ENCODE measurements at regions not wholly inside any gene's neighbourhood (a gene's known extent, or its start where the extent isn't known, plus 50 kb on each side); places are given as distances from the start of the nearest gene placed in this dataset.

GRCh38 chr15:100809151-100809550 is 70.5 kb upstream of the ALDH1A3 start:
- H3K27me3 ChIP-seq (ENCODE audit: control insufficient read depth, insufficient read depth, low read length) = no peaks in the 10 kb centered on the region
- H3K4me1 ChIP-seq (ENCODE audit: control insufficient read depth, insufficient read depth, low read length) = no peaks in the 10 kb centered on the region
- H3K36me3 ChIP-seq (ENCODE audit: control insufficient read depth, insufficient read depth, low read length) = no peaks in the 10 kb centered on the region
- no peak overlapping the region for H3K4me3 ChIP-seq (ENCODE audit: low read length)
- no peaks in the 10 kb centered on the region for H3K9me3 ChIP-seq (ENCODE audit: control insufficient read depth, low read length)
- no peak overlapping the region for H3K9ac ChIP-seq (ENCODE audit: low read length)

- H3K36me3 ChIP-seq (ENCODE audit: control insufficient read depth, insufficient read depth, low read length) = no peaks in the 10 kb centered on the region
- no peak overlapping the region for H3K4me3 ChIP-seq (ENCODE audit: low read length)
- no peaks in the 10 kb centered on the region for H3K9me3 ChIP-seq (ENCODE audit: control insufficient read depth, low read length)
- H3K4me1 ChIP-seq (ENCODE audit: control insufficient read depth, insufficient read depth, low read length) = no peaks in the 10 kb centered on the region
- H3K27me3 ChIP-seq (ENCODE audit: control insufficient read depth, insufficient read depth, low read length) = no peaks in the 10 kb centered on the region
- no peak overlapping the region for H3K9ac ChIP-seq (ENCODE audit: low read length)
Measured at GRCh38 chr15:100809587-100809986, 70.0 kb upstream of the ALDH1A3 start.

GRCh38 chr15:100810229-100810628 is 69.4 kb upstream of the ALDH1A3 start:
- H3K9me3 ChIP-seq (ENCODE audit: control insufficient read depth, low read length) = no peaks in the 10 kb centered on the region

GRCh38 chr15:100810831-100811230 is 68.8 kb upstream of the ALDH1A3 start:
- Histone ChIP-seq H3K36me3 (ENCODE audit: control insufficient read depth, insufficient read depth, low read length) (no peaks in the 10 kb centered on the region), H3K27me3 (ENCODE audit: control insufficient read depth, insufficient read depth, low read length) (no peaks in the 10 kb centered on the region)

More at GRCh38 chr15:100810229-100810628, 69.4 kb upstream of the ALDH1A3 start:
- Histone ChIP-seq H3K9ac (ENCODE audit: low read length) (no peak overlapping the region), H3K36me3 (ENCODE audit: control insufficient read depth, insufficient read depth, low read length) (no peaks in the 10 kb centered on the region), H3K4me3 (ENCODE audit: low read length) (no peak overlapping the region), H3K27me3 (ENCODE audit: control insufficient read depth, insufficient read depth, low read length) (no peaks in the 10 kb centered on the region), H3K4me1 (ENCODE audit: control insufficient read depth, insufficient read depth, low read length) (no peaks in the 10 kb centered on the region)

GRCh38 chr15:100812802-100813201 is 66.8 kb upstream of the ALDH1A3 start:
- no peaks in the 10 kb centered on the region for H3K4me1 ChIP-seq (ENCODE audit: control insufficient read depth, insufficient read depth, low read length)
- no peaks in the 10 kb centered on the region for H3K36me3 ChIP-seq (ENCODE audit: control insufficient read depth, insufficient read depth, low read length)
- no peak overlapping the region for H3K4me3 ChIP-seq (ENCODE audit: low read length)
- no peak overlapping the region for H3K9ac ChIP-seq (ENCODE audit: low read length)
- no peaks in the 10 kb centered on the region for H3K27me3 ChIP-seq (ENCODE audit: control insufficient read depth, insufficient read depth, low read length)
- no peaks in the 10 kb centered on the region for H3K9me3 ChIP-seq (ENCODE audit: control insufficient read depth, low read length)

More at GRCh38 chr15:100810831-100811230, 68.8 kb upstream of the ALDH1A3 start:
- Histone ChIP-seq H3K4me1 (ENCODE audit: control insufficient read depth, insufficient read depth, low read length) (no peaks in the 10 kb centered on the region), H3K9me3 (ENCODE audit: control insufficient read depth, low read length) (no peaks in the 10 kb centered on the region), H3K9ac (ENCODE audit: low read length) (no peak overlapping the region), H3K4me3 (ENCODE audit: low read length) (no peak overlapping the region)

- Histone ChIP-seq H3K36me3 (ENCODE audit: control insufficient read depth, insufficient read depth, low read length) (no peaks in the 10 kb centered on the region), H3K4me1 (ENCODE audit: control insufficient read depth, insufficient read depth, low read length) (no peaks in the 10 kb centered on the region), H3K4me3 (ENCODE audit: low read length) (no peak overlapping the region), H3K27me3 (ENCODE audit: control insufficient read depth, insufficient read depth, low read length) (no peaks in the 10 kb centered on the region), H3K9me3 (ENCODE audit: control insufficient read depth, low read length) (no peaks in the 10 kb centered on the region), H3K9ac (ENCODE audit: low read length) (no peak overlapping the region)
Measured at GRCh38 chr15:100818927-100819326, 60.7 kb upstream of the ALDH1A3 start.

- no peak overlapping the region for H3K9ac ChIP-seq (ENCODE audit: low read length)
Measured at GRCh38 chr15:100820528-100820927, 59.1 kb upstream of the ALDH1A3 start.

GRCh38 chr15:100821327-100821726 is 58.3 kb upstream of the ALDH1A3 start:
- Histone ChIP-seq H3K36me3 (ENCODE audit: control insufficient read depth, insufficient read depth, low read length) (no peaks in the 10 kb centered on the region), H3K4me3 (ENCODE audit: low read length) (no peak overlapping the region), H3K9me3 (ENCODE audit: control insufficient read depth, low read length) (no peaks in the 10 kb centered on the region), H3K4me1 (ENCODE audit: control insufficient read depth, insufficient read depth, low read length) (no peaks in the 10 kb centered on the region), H3K9ac (ENCODE audit: low read length) (no peak overlapping the region), H3K27me3 (ENCODE audit: control insufficient read depth, insufficient read depth, low read length) (no peaks in the 10 kb centered on the region)

More at GRCh38 chr15:100820528-100820927, 59.1 kb upstream of the ALDH1A3 start:
- Histone ChIP-seq H3K9me3 (ENCODE audit: control insufficient read depth, low read length) (no peaks in the 10 kb centered on the region), H3K27me3 (ENCODE audit: control insufficient read depth, insufficient read depth, low read length) (no peaks in the 10 kb centered on the region), H3K36me3 (ENCODE audit: control insufficient read depth, insufficient read depth, low read length) (no peaks in the 10 kb centered on the region), H3K4me1 (ENCODE audit: control insufficient read depth, insufficient read depth, low read length) (no peaks in the 10 kb centered on the region), H3K4me3 (ENCODE audit: low read length) (no peak overlapping the region)

- H3K9ac ChIP-seq (ENCODE audit: low read length) = no peak overlapping the region
- no peak overlapping the region for H3K4me3 ChIP-seq (ENCODE audit: low read length)
- H3K9me3 ChIP-seq (ENCODE audit: control insufficient read depth, low read length) = no peaks in the 10 kb centered on the region
- H3K36me3 ChIP-seq (ENCODE audit: control insufficient read depth, insufficient read depth, low read length) = no peaks in the 10 kb centered on the region
- H3K27me3 ChIP-seq (ENCODE audit: control insufficient read depth, insufficient read depth, low read length) = no peaks in the 10 kb centered on the region
- no peaks in the 10 kb centered on the region for H3K4me1 ChIP-seq (ENCODE audit: control insufficient read depth, insufficient read depth, low read length)
Measured at GRCh38 chr15:100824211-100824610, 55.4 kb upstream of the ALDH1A3 start.

- no peaks in the 10 kb centered on the region for H3K36me3 ChIP-seq (ENCODE audit: control insufficient read depth, insufficient read depth, low read length)
- no peaks in the 10 kb centered on the region for H3K9me3 ChIP-seq (ENCODE audit: control insufficient read depth, low read length)
Measured at GRCh38 chr15:100829457-100829856, 50.2 kb upstream of the ALDH1A3 start.

More at GRCh38 chr15:100829457-100829856, 50.2 kb upstream of the ALDH1A3 start:
- Histone ChIP-seq H3K9ac (ENCODE audit: low read length) (no peak overlapping the region), H3K27me3 (ENCODE audit: control insufficient read depth, insufficient read depth, low read length) (no peaks in the 10 kb centered on the region), H3K4me1 (ENCODE audit: control insufficient read depth, insufficient read depth, low read length) (no peaks in the 10 kb centered on the region), H3K4me3 (ENCODE audit: low read length) (no peak overlapping the region)

All from mucosa of stomach (tissue), 1 donor.